GM12874 (cell line): ENCODE measurements at regions not wholly inside any gene's neighbourhood (a gene's known extent, or its start where the extent isn't known, plus 50 kb on each side); places are given as distances from the start of the nearest gene placed in this dataset.

Experiments used
- TF ChIP-seq, protein P1 (sequence below): IDR thresholded peaks from 2 replicates; pipeline ENCODE4 v1.5.1; 2011; ENCODE audit warnings: low read depth, mild to moderate bottlenecking, control low read depth, low read length, moderate library complexity; ENCODE audit not compliant: insufficient read depth

DNA sequence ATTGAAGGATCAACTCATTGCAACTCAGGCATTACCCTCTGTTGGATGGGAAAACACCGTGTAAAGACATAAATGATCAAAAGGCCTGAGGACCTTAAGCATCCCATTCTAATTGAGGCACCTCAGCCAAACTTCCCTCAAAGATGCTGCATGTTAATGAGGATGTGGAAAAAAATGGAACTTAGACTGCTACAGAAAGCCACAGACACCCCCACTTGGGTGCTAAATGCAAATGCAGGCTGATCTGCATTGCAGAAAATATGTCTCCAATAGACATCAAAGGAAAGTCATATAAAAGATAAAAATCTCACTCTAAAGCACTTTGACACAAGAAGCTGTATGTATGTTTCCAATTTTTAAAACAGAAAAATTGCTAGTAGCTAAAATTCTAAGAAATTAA lies 504.7 kb downstream of the KCNJ3 start:
- TF ChIP-seq, protein P1, sequence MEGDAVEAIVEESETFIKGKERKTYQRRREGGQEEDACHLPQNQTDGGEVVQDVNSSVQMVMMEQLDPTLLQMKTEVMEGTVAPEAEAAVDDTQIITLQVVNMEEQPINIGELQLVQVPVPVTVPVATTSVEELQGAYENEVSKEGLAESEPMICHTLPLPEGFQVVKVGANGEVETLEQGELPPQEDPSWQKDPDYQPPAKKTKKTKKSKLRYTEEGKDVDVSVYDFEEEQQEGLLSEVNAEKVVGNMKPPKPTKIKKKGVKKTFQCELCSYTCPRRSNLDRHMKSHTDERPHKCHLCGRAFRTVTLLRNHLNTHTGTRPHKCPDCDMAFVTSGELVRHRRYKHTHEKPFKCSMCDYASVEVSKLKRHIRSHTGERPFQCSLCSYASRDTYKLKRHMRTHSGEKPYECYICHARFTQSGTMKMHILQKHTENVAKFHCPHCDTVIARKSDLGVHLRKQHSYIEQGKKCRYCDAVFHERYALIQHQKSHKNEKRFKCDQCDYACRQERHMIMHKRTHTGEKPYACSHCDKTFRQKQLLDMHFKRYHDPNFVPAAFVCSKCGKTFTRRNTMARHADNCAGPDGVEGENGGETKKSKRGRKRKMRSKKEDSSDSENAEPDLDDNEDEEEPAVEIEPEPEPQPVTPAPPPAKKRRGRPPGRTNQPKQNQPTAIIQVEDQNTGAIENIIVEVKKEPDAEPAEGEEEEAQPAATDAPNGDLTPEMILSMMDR: no peak

DNA sequence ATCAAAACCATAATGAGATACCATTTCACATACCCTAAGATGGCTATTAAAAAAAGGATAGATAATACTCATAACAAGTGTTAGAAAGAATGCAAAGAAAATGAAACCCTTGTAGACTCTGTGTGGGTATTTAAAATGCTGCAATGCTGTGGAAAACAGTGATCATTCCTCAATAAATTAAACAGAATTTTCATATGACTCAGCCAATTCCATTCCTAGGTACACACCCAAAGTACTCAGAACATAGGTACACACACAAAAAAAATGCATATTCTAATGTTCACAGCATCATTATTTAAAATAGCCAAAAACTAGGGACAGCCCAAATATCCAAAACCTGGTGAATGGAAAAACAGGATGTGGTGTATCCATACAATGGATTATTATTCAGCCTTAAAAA lies 502.3 kb downstream of the KCNJ3 start:
- TF ChIP-seq, protein P1: no peak

DNA sequence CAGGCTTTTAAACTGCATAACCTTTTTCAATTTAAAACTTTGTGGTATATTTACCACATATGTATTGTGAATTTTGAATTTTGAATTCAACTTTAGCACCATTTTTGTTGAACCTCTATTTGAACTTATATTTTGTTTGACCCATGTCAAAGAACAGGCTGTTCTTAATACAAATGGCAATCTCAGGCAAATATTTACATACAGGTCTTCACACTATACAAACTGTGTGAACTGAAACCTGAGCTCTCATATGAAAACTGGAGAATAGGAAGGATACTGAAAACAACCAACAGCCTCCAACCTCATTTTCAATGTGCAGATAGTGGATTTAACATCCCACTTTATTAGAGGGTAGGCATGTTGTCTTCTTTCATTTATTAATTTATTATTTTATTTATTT lies 491.8 kb downstream of the KCNJ3 start:
- TF ChIP-seq, protein P1: no peak

DNA sequence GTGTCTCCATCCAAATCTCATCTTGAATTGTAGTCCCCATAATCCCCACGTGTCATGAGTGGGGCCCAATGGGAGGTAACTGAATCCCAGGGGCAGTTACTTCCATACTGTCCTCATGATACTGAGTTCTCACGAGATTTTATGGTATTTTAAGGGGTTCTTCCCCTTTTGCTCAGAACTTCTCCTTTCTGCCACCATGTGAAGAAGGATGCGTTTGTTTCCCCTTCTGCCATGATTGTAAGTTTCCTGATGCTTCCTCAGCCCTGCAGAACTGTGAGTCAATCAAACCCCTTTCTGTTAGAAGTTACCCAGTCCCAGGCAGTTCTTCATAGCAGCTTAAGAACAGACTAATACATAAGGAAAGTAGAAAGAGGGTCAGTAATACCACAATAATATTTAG lies 480.4 kb downstream of the KCNJ3 start:
- TF ChIP-seq, protein P1: no peak

DNA sequence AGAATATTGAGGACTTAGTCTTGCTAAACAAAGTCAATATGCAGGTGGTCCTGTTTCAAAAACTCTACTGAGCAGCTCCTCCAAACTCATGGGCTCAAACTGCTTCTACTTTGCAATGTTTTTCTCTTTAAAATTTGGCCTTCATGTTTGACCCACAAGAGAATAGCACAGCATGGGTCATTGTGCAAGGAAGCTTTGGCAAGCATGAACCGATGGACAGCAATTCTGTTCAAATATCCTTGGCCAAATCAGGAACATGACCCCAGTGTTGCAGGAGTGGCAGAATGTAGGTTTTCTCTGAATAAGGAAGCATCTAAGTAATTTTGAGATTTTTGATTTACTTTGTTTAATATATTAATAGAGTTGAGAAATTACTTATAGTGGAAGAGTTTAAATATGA lies 477.9 kb downstream of the KCNJ3 start:
- TF ChIP-seq, protein P1: no peak

DNA sequence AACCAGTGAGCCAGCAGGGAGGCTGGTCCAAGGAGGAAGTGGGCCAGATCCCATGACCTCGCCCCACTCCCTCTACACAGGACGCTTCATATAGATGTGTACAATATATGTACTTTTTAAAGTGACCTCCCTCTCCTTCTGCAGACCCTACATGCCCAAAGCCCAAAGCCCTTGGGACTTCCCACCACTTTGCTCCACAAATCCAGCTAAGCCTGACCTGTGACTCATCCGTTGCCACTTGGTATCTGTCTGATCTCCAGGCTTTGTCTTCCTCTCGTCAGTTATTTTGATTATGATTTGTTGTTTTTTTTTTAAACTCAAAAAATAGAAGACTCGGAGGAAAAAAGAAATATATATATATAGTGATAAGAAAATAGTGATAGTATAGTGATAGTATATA lies 470.8 kb downstream of the KCNJ3 start:
- TF ChIP-seq, protein P1: no peak

DNA sequence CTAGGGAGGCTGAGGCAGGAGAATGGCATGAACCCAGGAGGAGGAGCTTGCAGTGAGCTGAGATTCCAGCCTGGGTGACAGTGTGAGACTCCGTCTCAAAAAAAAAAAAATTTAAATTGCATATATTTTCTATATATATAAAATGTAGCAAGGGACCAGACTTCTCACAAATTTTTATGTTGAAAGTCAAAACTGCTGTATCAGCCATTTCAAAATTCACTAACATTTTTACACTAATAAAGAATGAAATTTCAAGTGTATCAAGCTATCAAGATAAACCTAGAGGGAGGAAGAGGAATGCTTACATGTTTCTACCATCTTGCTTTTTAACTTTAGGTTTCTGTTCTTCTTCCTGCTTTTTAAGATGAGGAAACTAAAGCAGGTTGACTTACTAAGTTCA lies 464.0 kb downstream of the KCNJ3 start:
- TF ChIP-seq, protein P1: no peak

DNA sequence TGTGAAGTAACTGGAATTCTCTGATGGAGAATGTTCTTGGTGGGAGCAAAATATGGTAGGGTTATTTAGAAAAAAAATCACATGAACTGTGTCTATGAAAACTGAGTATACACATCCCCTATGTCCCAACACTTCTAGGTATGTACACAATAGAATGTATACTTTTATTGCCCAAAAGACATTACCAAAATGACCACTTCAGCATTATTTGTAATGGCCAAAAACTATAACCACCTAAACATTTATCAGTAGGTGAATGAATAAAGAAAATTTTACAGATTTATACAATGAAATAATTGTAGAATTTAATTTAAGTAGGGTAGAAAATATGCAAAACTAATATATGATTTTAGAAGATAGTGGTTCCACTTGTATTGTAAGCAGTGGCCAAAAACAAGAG lies 462.8 kb downstream of the KCNJ3 start:
- TF ChIP-seq, protein P1: no peak
